ENCODE measurements at regions not wholly inside any gene's neighbourhood (a gene's known extent, or its start where the extent isn't known, plus 50 kb on each side); places are given as distances from the start of the nearest gene placed in this dataset.

GRCh38 chr6:104423691-104424090, 436.0 kb downstream of the HACE1 start:
- H3K36me3 ChIP-seq (ENCODE audit: insufficient read depth), result no peaks in the 10 kb centered on the region
- no peak for TF ChIP-seq CTCF (conservative IDR thresholded peaks at IDR 0.05; ENCODE audit: low read depth, low read length)
- no peak overlapping the region for H3K9ac ChIP-seq
- no peak overlapping the region for H3K4me2 ChIP-seq
- no peak overlapping the region for H3K27ac ChIP-seq
- H3K27me3 ChIP-seq (ENCODE audit: insufficient read depth, low read depth), result no peaks in the 10 kb centered on the region
- H3K79me2 ChIP-seq (ENCODE audit: insufficient read depth, low read depth), result no peaks in the 10 kb centered on the region
- no peaks in the 10 kb centered on the region for H3K4me1 ChIP-seq (ENCODE audit: low read depth, poor library complexity, severe bottlenecking)
- H3K4me3 ChIP-seq (IDR thresholded peaks at IDR 0.05; ENCODE audit: insufficient read depth, low read depth, low read length), result no peak overlapping the region
- H4K20me1 ChIP-seq (ENCODE audit: insufficient read depth), result no peaks in the 10 kb centered on the region
- no peak overlapping the region for H2AFZ ChIP-seq (ENCODE audit: low read depth)

- no peak overlapping the region for H3K9ac ChIP-seq
- no peak overlapping the region for H3K4me3 ChIP-seq (IDR thresholded peaks at IDR 0.05; ENCODE audit: insufficient read depth, low read depth, low read length)
- no peak overlapping the region for H3K27ac ChIP-seq
- H4K20me1 ChIP-seq (ENCODE audit: insufficient read depth), result no peaks in the 10 kb centered on the region
- H2AFZ ChIP-seq (ENCODE audit: low read depth), result no peak overlapping the region
- H3K27me3 ChIP-seq (ENCODE audit: insufficient read depth, low read depth), result no peaks in the 10 kb centered on the region
- TF ChIP-seq CTCF (conservative IDR thresholded peaks at IDR 0.05; ENCODE audit: low read depth, low read length), result no peak
- H3K36me3 ChIP-seq (ENCODE audit: insufficient read depth), result no peaks in the 10 kb centered on the region
- no peaks in the 10 kb centered on the region for H3K79me2 ChIP-seq (ENCODE audit: insufficient read depth, low read depth)
- no peaks in the 10 kb centered on the region for H3K4me1 ChIP-seq (ENCODE audit: low read depth, poor library complexity, severe bottlenecking)
- H3K4me2 ChIP-seq, result no peak overlapping the region
Observed at GRCh38 chr6:104421650-104422049, 438.1 kb downstream of the HACE1 start.

GRCh38 chr6:104418839-104419238, 440.9 kb downstream of the HACE1 start:
- Histone ChIP-seq H3K9ac (no peak overlapping the region), H3K27me3 (ENCODE audit: insufficient read depth, low read depth) (no peaks in the 10 kb centered on the region), H3K4me1 (ENCODE audit: low read depth, poor library complexity, severe bottlenecking) (no peaks in the 10 kb centered on the region), H4K20me1 (ENCODE audit: insufficient read depth) (no peaks in the 10 kb centered on the region), H3K79me2 (ENCODE audit: insufficient read depth, low read depth) (no peaks in the 10 kb centered on the region), H3K36me3 (ENCODE audit: insufficient read depth) (no peaks in the 10 kb centered on the region), H2AFZ (ENCODE audit: low read depth) (no peak overlapping the region), H3K27ac (no peak overlapping the region), H3K4me3 (IDR thresholded peaks at IDR 0.05; ENCODE audit: insufficient read depth, low read depth, low read length) (no peak overlapping the region), H3K4me2 (no peak overlapping the region)
- TF ChIP-seq CTCF (conservative IDR thresholded peaks at IDR 0.05; ENCODE audit: low read depth, low read length), result no peak

GRCh38 chr6:104418125-104418524, 441.6 kb downstream of the HACE1 start:
- Histone ChIP-seq H3K4me2 (no peak overlapping the region), H3K27me3 (ENCODE audit: insufficient read depth, low read depth) (no peaks in the 10 kb centered on the region), H3K4me1 (ENCODE audit: low read depth, poor library complexity, severe bottlenecking) (no peaks in the 10 kb centered on the region), H3K36me3 (ENCODE audit: insufficient read depth) (no peaks in the 10 kb centered on the region), H3K27ac (no peak overlapping the region), H3K4me3 (IDR thresholded peaks at IDR 0.05; ENCODE audit: insufficient read depth, low read depth, low read length) (no peak overlapping the region), H3K79me2 (ENCODE audit: insufficient read depth, low read depth) (no peaks in the 10 kb centered on the region), H2AFZ (ENCODE audit: low read depth) (no peak overlapping the region), H4K20me1 (ENCODE audit: insufficient read depth) (no peaks in the 10 kb centered on the region), H3K9ac (no peak overlapping the region)
- no peak for TF ChIP-seq CTCF (conservative IDR thresholded peaks at IDR 0.05; ENCODE audit: low read depth, low read length)

- H3K36me3 ChIP-seq (ENCODE audit: insufficient read depth), result no peaks in the 10 kb centered on the region
- no peak overlapping the region for H3K4me2 ChIP-seq
- no peaks in the 10 kb centered on the region for H3K27me3 ChIP-seq (ENCODE audit: insufficient read depth, low read depth)
- no peak overlapping the region for H3K4me3 ChIP-seq (IDR thresholded peaks at IDR 0.05; ENCODE audit: insufficient read depth, low read depth, low read length)
- no peaks in the 10 kb centered on the region for H4K20me1 ChIP-seq (ENCODE audit: insufficient read depth)
- H2AFZ ChIP-seq (ENCODE audit: low read depth), result no peak overlapping the region
- no peak overlapping the region for H3K27ac ChIP-seq
- H3K9ac ChIP-seq, result no peak overlapping the region
- TF ChIP-seq CTCF (conservative IDR thresholded peaks at IDR 0.05; ENCODE audit: low read depth, low read length), result no peak
- no peaks in the 10 kb centered on the region for H3K79me2 ChIP-seq (ENCODE audit: insufficient read depth, low read depth)
- H3K4me1 ChIP-seq (ENCODE audit: low read depth, poor library complexity, severe bottlenecking), result no peaks in the 10 kb centered on the region
Observed at GRCh38 chr6:104414723-104415122, 445.0 kb downstream of the HACE1 start.
